ENCODE measurements at regions not wholly inside any gene's neighbourhood (a gene's known extent, or its start where the extent isn't known, plus 50 kb on each side); places are given as distances from the start of the nearest gene placed in this dataset.
A peak's percentile ranks its signal among the peaks of the same experiment; 100 is the strongest.

GRCh38 chr4:180589575-180589974 lies 1653.6 kb upstream of the TENM3 start:
- H3K4me1 ChIP-seq (ENCODE audit: control insufficient read depth, low read depth, low read length), result no peaks in the 10 kb centered on the region
- H2BK120ac ChIP-seq (ENCODE audit: low read depth, low read length), result no peak overlapping the region
- H3K36me3 ChIP-seq (ENCODE audit: control insufficient read depth, insufficient read depth, low read length), result no peaks in the 10 kb centered on the region
- WGBS (ENCODE audit: extremely low coverage, insufficient coverage, low lambda C conversion rate), result no CpG with 5 or more reads among the region's 9 CpGs
- H4K5ac ChIP-seq (ENCODE audit: low read length), result no peak overlapping the region
- H3K4me2 ChIP-seq (ENCODE audit: low read length), result no peak overlapping the region
- no peak for DNase-seq
- H3K18ac ChIP-seq (ENCODE audit: low read length), result no peak overlapping the region
- no peak overlapping the region for H2BK5ac ChIP-seq (ENCODE audit: low read length)
- H3K27ac ChIP-seq (ENCODE audit: low read depth, low read length), result no peak overlapping the region
- H4K8ac ChIP-seq (ENCODE audit: low read depth, low read length), result no peak overlapping the region
- no peak overlapping the region for H3K56ac ChIP-seq (ENCODE audit: low read length)
- no peak overlapping the region for H3K4ac ChIP-seq (ENCODE audit: low read depth, low read length)
- no peak overlapping the region for H2AK5ac ChIP-seq (ENCODE audit: low read length)
- no peaks in the 10 kb centered on the region for H3K27me3 ChIP-seq (ENCODE audit: insufficient read depth, low read length, poor library complexity)
- H2BK15ac ChIP-seq (replicated peaks; ENCODE audit: low read depth), result no peak overlapping the region
- H3K4me3 ChIP-seq (ENCODE audit: low read length), result no peak overlapping the region
- H3K79me2 ChIP-seq (ENCODE audit: control insufficient read depth, insufficient read depth, low read length), result no peaks in the 10 kb centered on the region
- H3K9ac ChIP-seq (ENCODE audit: low read length), result no peak overlapping the region
- no peak overlapping the region for H3K23ac ChIP-seq (ENCODE audit: low read length)
- no peaks in the 10 kb centered on the region for H3K79me1 ChIP-seq (ENCODE audit: low read length)

GRCh38 chr4:180596888-180597483 lies 1646.2 kb upstream of the TENM3 start:
- no peak overlapping the region for H3K18ac ChIP-seq (ENCODE audit: low read length)
- DNase-seq, result no peak
- no peak overlapping the region for H2BK5ac ChIP-seq (ENCODE audit: low read length)
- H3K4me3 ChIP-seq (ENCODE audit: low read length), result no peak overlapping the region
- H3K27ac ChIP-seq (ENCODE audit: low read depth, low read length), result no peak overlapping the region
- no peak overlapping the region for H4K8ac ChIP-seq (ENCODE audit: low read depth, low read length)
- H3K9ac ChIP-seq (ENCODE audit: low read length), result no peak overlapping the region
- no peaks in the 10 kb centered on the region for H3K79me2 ChIP-seq (ENCODE audit: control insufficient read depth, insufficient read depth, low read length)
- no peak overlapping the region for H3K23ac ChIP-seq (ENCODE audit: low read length)
- no peaks in the 10 kb centered on the region for H3K79me1 ChIP-seq (ENCODE audit: low read length)
- no peaks in the 10 kb centered on the region for H3K4me1 ChIP-seq (ENCODE audit: control insufficient read depth, low read depth, low read length)
- no peak overlapping the region for H2AK5ac ChIP-seq (ENCODE audit: low read length)
- no CpG with 5 or more reads among the region's 3 CpGs for WGBS (ENCODE audit: extremely low coverage, insufficient coverage, low lambda C conversion rate)
- no peak overlapping the region for H3K56ac ChIP-seq (ENCODE audit: low read length)
- H3K4me2 ChIP-seq (ENCODE audit: low read length), result no peak overlapping the region
- H3K4ac ChIP-seq (ENCODE audit: low read depth, low read length), result no peak overlapping the region
- no peaks in the 10 kb centered on the region for H3K36me3 ChIP-seq (ENCODE audit: control insufficient read depth, insufficient read depth, low read length)
- no peak overlapping the region for H4K5ac ChIP-seq (ENCODE audit: low read length)
- H2BK120ac ChIP-seq (ENCODE audit: low read depth, low read length), result no peak overlapping the region
- no peaks in the 10 kb centered on the region for H3K27me3 ChIP-seq (ENCODE audit: insufficient read depth, low read length, poor library complexity)
- no peak overlapping the region for H2BK15ac ChIP-seq (replicated peaks; ENCODE audit: low read depth)

GRCh38 chr4:180598281-180598680 lies 1644.9 kb upstream of the TENM3 start:
- Histone ChIP-seq H3K4ac (ENCODE audit: low read depth, low read length) (no peak overlapping the region), H2AK5ac (ENCODE audit: low read length) (no peak overlapping the region)

GRCh38 chr4:180603791-180604190 lies 1639.4 kb upstream of the TENM3 start:
- Histone ChIP-seq H2BK5ac (ENCODE audit: low read length) (no peak overlapping the region), H3K79me1 (ENCODE audit: low read length) (no peaks in the 10 kb centered on the region), H3K23ac (ENCODE audit: low read length) (no peak overlapping the region), H3K9ac (ENCODE audit: low read length) (no peak overlapping the region), H3K4me3 (ENCODE audit: low read length) (no peak overlapping the region), H3K27me3 (ENCODE audit: insufficient read depth, low read length, poor library complexity) (no peaks in the 10 kb centered on the region), H3K36me3 (ENCODE audit: control insufficient read depth, insufficient read depth, low read length) (no peaks in the 10 kb centered on the region), H4K5ac (ENCODE audit: low read length) (no peak overlapping the region), H3K18ac (ENCODE audit: low read length) (no peak overlapping the region), H3K4me1 (ENCODE audit: control insufficient read depth, low read depth, low read length) (no peaks in the 10 kb centered on the region), H2BK15ac (replicated peaks; ENCODE audit: low read depth) (no peak overlapping the region), H3K4me2 (ENCODE audit: low read length) (no peak overlapping the region), H4K8ac (ENCODE audit: low read depth, low read length) (no peak overlapping the region), H3K4ac (ENCODE audit: low read depth, low read length) (no peak overlapping the region), H3K27ac (ENCODE audit: low read depth, low read length) (no peak overlapping the region), H2BK120ac (ENCODE audit: low read depth, low read length) (no peak overlapping the region), H3K56ac (ENCODE audit: low read length) (no peak overlapping the region), H3K79me2 (ENCODE audit: control insufficient read depth, insufficient read depth, low read length) (no peaks in the 10 kb centered on the region), H2AK5ac (ENCODE audit: low read length) (no peak overlapping the region)
- DNase-seq, result no peak
- no CpG with 5 or more reads among the region's 2 CpGs for WGBS (ENCODE audit: extremely low coverage, insufficient coverage, low lambda C conversion rate)

More at GRCh38 chr4:180598281-180598680, 1644.9 kb upstream of the TENM3 start:
- H3K23ac ChIP-seq (ENCODE audit: low read length), result no peak overlapping the region
- no peak overlapping the region for H3K9ac ChIP-seq (ENCODE audit: low read length)
- no peak overlapping the region for H2BK120ac ChIP-seq (ENCODE audit: low read depth, low read length)
- H3K27me3 ChIP-seq (ENCODE audit: insufficient read depth, low read length, poor library complexity), result no peaks in the 10 kb centered on the region
- H3K36me3 ChIP-seq (ENCODE audit: control insufficient read depth, insufficient read depth, low read length), result no peaks in the 10 kb centered on the region
- no peak overlapping the region for H3K56ac ChIP-seq (ENCODE audit: low read length)
- H2BK15ac ChIP-seq (replicated peaks; ENCODE audit: low read depth), result no peak overlapping the region
- no peaks in the 10 kb centered on the region for H3K79me1 ChIP-seq (ENCODE audit: low read length)
- H3K4me3 ChIP-seq (ENCODE audit: low read length), result no peak overlapping the region
- no peaks in the 10 kb centered on the region for H3K4me1 ChIP-seq (ENCODE audit: control insufficient read depth, low read depth, low read length)
- H3K79me2 ChIP-seq (ENCODE audit: control insufficient read depth, insufficient read depth, low read length), result no peaks in the 10 kb centered on the region
- H3K27ac ChIP-seq (ENCODE audit: low read depth, low read length), result no peak overlapping the region
- peak; percentile 55 for DNase-seq
- H3K18ac ChIP-seq (ENCODE audit: low read length), result no peak overlapping the region
- H3K4me2 ChIP-seq (ENCODE audit: low read length), result no peak overlapping the region
- no peak overlapping the region for H2BK5ac ChIP-seq (ENCODE audit: low read length)
- H4K8ac ChIP-seq (ENCODE audit: low read depth, low read length), result no peak overlapping the region
- H4K5ac ChIP-seq (ENCODE audit: low read length), result no peak overlapping the region

DNA sequence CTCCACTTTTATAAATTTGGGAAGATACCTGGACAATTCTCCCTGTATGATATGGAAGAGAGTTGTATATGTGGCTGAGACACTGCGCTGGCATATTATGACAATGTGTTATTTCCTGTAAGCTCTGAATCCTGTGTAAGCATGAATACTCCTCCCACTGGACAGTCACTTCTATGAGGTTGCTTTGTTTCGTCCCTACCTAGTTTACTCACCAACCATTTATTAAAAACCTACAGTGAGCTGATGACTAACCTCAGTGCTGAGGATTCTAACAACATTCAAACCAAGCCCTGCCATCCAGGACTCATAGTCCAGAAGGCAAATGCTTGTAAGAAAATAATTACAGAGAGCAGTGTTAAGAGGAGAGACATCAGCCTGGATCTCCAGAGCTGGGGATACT lies 1632.9 kb upstream of the TENM3 start:
- H3K4me1 ChIP-seq (ENCODE audit: control insufficient read depth, low read depth, low read length), result peaks cover 4% of the 10 kb centered on the region
- no peak overlapping the region for H3K18ac ChIP-seq (ENCODE audit: low read length)
- WGBS (ENCODE audit: extremely low coverage, insufficient coverage, low lambda C conversion rate), result no CpG with 5 or more reads among the region's 2 CpGs
- H3K27ac ChIP-seq (ENCODE audit: low read depth, low read length), result no peak overlapping the region
- H4K5ac ChIP-seq (ENCODE audit: low read length), result no peak overlapping the region
- no peaks in the 10 kb centered on the region for H3K27me3 ChIP-seq (ENCODE audit: insufficient read depth, low read length, poor library complexity)
- no peaks in the 10 kb centered on the region for H3K79me2 ChIP-seq (ENCODE audit: control insufficient read depth, insufficient read depth, low read length)
- H2BK5ac ChIP-seq (ENCODE audit: low read length), result no peak overlapping the region
- H2BK15ac ChIP-seq (replicated peaks; ENCODE audit: low read depth), result no peak overlapping the region
- no peaks in the 10 kb centered on the region for H3K36me3 ChIP-seq (ENCODE audit: control insufficient read depth, insufficient read depth, low read length)
- no peak overlapping the region for H3K56ac ChIP-seq (ENCODE audit: low read length)
- no peak overlapping the region for H3K4ac ChIP-seq (ENCODE audit: low read depth, low read length)
- H3K4me3 ChIP-seq (ENCODE audit: low read length), result no peak overlapping the region
- no peak overlapping the region for H3K4me2 ChIP-seq (ENCODE audit: low read length)
- DNase-seq, result no peak
- no peak overlapping the region for H3K23ac ChIP-seq (ENCODE audit: low read length)
- no peak overlapping the region for H2BK120ac ChIP-seq (ENCODE audit: low read depth, low read length)
- H3K9ac ChIP-seq (ENCODE audit: low read length), result no peak overlapping the region
- H4K8ac ChIP-seq (ENCODE audit: low read depth, low read length), result no peak overlapping the region
- H2AK5ac ChIP-seq (ENCODE audit: low read length), result no peak overlapping the region
- H3K79me1 ChIP-seq (ENCODE audit: low read length), result no peaks in the 10 kb centered on the region

DNA sequence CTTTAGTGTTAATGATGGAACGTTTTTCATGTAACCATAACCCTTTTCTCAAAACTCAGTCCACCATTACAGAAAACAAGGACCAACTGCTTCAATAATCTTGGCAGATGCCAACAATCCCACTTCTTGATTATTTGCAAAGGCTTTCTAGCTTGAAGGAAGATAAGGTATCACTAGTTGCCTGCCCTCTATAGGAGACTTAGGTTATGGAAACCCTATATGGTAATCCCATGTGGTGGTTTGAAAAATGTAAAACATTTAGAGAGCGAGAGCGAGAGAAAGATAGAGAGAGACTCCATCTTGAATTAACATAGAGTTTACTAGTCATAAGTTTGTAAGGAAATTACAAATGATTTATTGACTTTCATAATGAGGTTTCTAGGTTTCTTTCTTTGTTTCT lies 1627.5 kb upstream of the TENM3 start:
- H3K79me2 ChIP-seq (ENCODE audit: control insufficient read depth, insufficient read depth, low read length), result no peaks in the 10 kb centered on the region
- H2BK5ac ChIP-seq (ENCODE audit: low read length), result no peak overlapping the region
- no CpG with 5 or more reads among the region's 3 CpGs for WGBS (ENCODE audit: extremely low coverage, insufficient coverage, low lambda C conversion rate)
- H3K56ac ChIP-seq (ENCODE audit: low read length), result no peak overlapping the region
- H3K4me1 ChIP-seq (ENCODE audit: control insufficient read depth, low read depth, low read length), result no peaks in the 10 kb centered on the region
- H3K36me3 ChIP-seq (ENCODE audit: control insufficient read depth, insufficient read depth, low read length), result no peaks in the 10 kb centered on the region
- H3K18ac ChIP-seq (ENCODE audit: low read length), result no peak overlapping the region
- no peak overlapping the region for H3K4me2 ChIP-seq (ENCODE audit: low read length)
- DNase-seq, result peak; percentile 56
- H4K8ac ChIP-seq (ENCODE audit: low read depth, low read length), result no peak overlapping the region
- no peak overlapping the region for H3K4ac ChIP-seq (ENCODE audit: low read depth, low read length)
- H3K27ac ChIP-seq (ENCODE audit: low read depth, low read length), result no peak overlapping the region
- H2AK5ac ChIP-seq (ENCODE audit: low read length), result no peak overlapping the region
- H3K23ac ChIP-seq (ENCODE audit: low read length), result no peak overlapping the region
- H2BK15ac ChIP-seq (replicated peaks; ENCODE audit: low read depth), result no peak overlapping the region
- H3K4me3 ChIP-seq (ENCODE audit: low read length), result no peak overlapping the region
- no peaks in the 10 kb centered on the region for H3K27me3 ChIP-seq (ENCODE audit: insufficient read depth, low read length, poor library complexity)
- H4K5ac ChIP-seq (ENCODE audit: low read length), result no peak overlapping the region
- H3K79me1 ChIP-seq (ENCODE audit: low read length), result no peaks in the 10 kb centered on the region
- H3K9ac ChIP-seq (ENCODE audit: low read length), result no peak overlapping the region
- H2BK120ac ChIP-seq (ENCODE audit: low read depth, low read length), result no peak overlapping the region

Measured in mesendoderm (in vitro differentiated cells).